ENCODE measurements at regions not wholly inside any gene's neighbourhood (a gene's known extent, or its start where the extent isn't known, plus 50 kb on each side); places are given as distances from the start of the nearest gene placed in this dataset.
"Not testable (repeated sequence)": the region's sequence is repeated elsewhere in the genome, so short reads cannot be mapped to it uniquely, and the experiment has no call there.

DNA sequence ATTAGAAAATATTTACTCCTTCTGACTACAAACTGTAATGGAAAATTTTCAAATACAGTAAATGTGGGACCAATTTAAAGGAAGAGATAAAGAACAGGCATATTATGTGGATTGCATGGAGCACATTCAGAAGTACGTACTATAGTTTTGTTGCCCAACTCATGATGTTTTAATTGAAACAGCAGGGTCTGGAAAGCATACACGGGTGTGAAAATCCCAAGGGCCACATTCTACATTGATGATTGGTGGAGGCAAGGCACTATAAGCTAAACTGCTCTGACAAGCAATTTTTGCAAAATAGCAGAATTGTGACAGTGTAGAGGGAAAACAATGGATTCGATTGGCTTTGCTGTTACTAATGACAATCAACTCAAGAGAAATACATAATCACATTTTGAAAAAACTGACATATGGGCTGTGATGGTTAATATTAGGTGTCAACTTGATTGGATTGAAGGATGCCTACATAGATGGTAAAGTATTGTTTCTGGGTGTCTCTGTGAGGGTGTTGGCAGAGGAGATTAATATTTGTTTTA is 458.6 kb downstream of the PYDC2 start:
- Mint-ChIP-seq H3K9me3 (no peaks in the 10 kb centered on the region), H3K4me1 (no peaks in the 10 kb centered on the region), H3K27ac (no peak overlapping the region), H3K36me3 (no peaks in the 10 kb centered on the region), H3K27me3 (no peaks in the 10 kb centered on the region), H3K4me3 (no peak overlapping the region)
- ATAC-seq, result no peak

- Mint-ChIP-seq H3K9me3 (no peaks in the 10 kb centered on the region), H3K27me3 (no peaks in the 10 kb centered on the region), H3K27ac (no peak overlapping the region), H3K4me3 (no peak overlapping the region), H3K4me1 (no peaks in the 10 kb centered on the region), H3K36me3 (no peaks in the 10 kb centered on the region)
- ATAC-seq, result no peak
These were observed 461.6 kb downstream of the PYDC2 start for GRCh38 chr3:191922570-191922969.

DNA sequence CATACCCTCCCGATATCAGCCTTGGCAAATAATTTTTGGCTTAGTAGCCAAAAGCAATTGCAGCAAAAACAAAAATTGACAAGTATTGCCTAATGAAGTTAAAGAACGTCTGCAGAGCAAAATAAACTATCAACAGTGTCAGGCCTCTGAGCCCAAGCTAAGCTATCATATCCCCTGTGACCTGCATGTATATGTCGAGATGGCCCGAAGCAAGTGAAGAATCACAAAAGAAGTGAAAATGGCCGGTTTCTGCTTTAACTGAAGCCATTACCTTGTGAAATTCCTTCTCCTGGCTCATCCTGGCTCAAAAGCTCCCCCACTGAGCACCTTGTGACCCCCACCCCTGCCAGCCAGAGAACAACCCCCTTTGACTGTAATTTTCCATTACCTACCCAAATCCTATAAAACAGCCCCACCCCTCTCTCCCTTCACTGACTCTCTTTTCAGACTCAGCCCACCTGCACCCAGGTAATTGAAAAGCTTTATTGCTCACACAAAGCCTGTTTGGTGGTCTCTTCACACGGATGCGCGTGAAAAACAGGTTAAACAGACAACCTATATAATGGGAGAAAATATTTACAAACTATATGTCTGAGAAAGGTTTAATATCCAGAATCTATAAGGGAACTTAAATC is 466.3 kb downstream of the PYDC2 start:
- H3K27ac Mint-ChIP-seq, H3K9me3 Mint-ChIP-seq, H3K27me3 Mint-ChIP-seq, H3K36me3 Mint-ChIP-seq, H3K4me3 Mint-ChIP-seq, ATAC-seq, H3K4me1 Mint-ChIP-seq: not testable (repeated sequence)

- not testable (repeated sequence) for H3K4me1 Mint-ChIP-seq, H3K36me3 Mint-ChIP-seq, H3K27me3 Mint-ChIP-seq, H3K9me3 Mint-ChIP-seq, ATAC-seq, H3K27ac Mint-ChIP-seq, H3K4me3 Mint-ChIP-seq
These were observed 467.0 kb downstream of the PYDC2 start for GRCh38 chr3:191927998-191928397.

DNA sequence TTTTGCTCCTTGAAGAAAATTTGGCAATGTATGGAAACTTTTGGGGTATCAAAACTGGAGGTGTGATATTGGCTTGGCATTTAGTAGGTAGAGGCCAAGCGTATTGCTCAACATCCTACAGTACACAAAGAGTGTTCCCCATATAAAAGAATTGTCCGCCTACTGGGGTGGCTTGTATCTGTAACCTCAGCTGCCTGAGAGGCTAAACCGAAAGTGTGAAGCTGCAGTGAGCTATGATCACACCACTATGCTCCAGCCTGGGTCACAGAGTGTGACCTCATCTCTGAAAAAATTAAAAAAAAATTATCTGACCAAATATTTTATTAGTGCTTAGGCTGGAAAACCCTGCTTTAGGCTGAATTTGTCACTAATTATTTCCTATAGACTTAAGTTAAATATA is 483.9 kb downstream of the PYDC2 start:
- H3K4me1 Mint-ChIP-seq, result no peaks in the 10 kb centered on the region
- no peaks in the 10 kb centered on the region for H3K9me3 Mint-ChIP-seq
- no peak for ATAC-seq

DNA sequence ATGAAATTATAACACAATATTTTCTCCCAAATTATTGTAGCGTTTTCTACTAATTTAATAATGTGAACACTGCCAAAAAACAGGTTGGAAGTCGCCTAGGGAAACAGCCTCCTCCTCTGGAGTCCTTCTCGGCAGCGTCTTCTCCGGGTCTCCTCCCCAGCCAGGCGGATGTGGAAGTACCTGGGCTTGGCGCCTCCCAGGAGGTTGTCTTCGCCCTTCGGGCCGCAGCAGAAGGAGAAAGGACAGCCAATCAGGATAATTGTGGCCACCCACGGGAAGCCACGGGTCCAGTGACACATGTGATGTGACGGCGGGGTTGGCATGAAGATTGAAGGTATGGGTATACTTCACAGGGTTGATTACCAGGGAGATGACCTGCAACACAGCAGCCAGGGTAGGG is 491.2 kb downstream of the PYDC2 start:
- Mint-ChIP-seq H3K9me3 (no peaks in the 10 kb centered on the region), H3K36me3 (no peaks in the 10 kb centered on the region), H3K4me1 (no peaks in the 10 kb centered on the region), H3K4me3 (no peak overlapping the region), H3K27ac (no peak overlapping the region), H3K27me3 (no peaks in the 10 kb centered on the region)
- no peak for ATAC-seq

More for the DNA sequence above, 483.9 kb downstream of the PYDC2 start:
- Mint-ChIP-seq H3K36me3 (no peaks in the 10 kb centered on the region), H3K27me3 (no peaks in the 10 kb centered on the region), H3K4me3 (no peak overlapping the region), H3K27ac (no peak overlapping the region)

- Mint-ChIP-seq H3K36me3 (no peaks in the 10 kb centered on the region), H3K27ac (no peak overlapping the region), H3K9me3 (no peaks in the 10 kb centered on the region), H3K27me3 (no peaks in the 10 kb centered on the region), H3K4me1 (no peaks in the 10 kb centered on the region), H3K4me3 (no peak overlapping the region)
- ATAC-seq, result no peak
These were observed 491.6 kb downstream of the PYDC2 start for GRCh38 chr3:191952609-191953008.

DNA sequence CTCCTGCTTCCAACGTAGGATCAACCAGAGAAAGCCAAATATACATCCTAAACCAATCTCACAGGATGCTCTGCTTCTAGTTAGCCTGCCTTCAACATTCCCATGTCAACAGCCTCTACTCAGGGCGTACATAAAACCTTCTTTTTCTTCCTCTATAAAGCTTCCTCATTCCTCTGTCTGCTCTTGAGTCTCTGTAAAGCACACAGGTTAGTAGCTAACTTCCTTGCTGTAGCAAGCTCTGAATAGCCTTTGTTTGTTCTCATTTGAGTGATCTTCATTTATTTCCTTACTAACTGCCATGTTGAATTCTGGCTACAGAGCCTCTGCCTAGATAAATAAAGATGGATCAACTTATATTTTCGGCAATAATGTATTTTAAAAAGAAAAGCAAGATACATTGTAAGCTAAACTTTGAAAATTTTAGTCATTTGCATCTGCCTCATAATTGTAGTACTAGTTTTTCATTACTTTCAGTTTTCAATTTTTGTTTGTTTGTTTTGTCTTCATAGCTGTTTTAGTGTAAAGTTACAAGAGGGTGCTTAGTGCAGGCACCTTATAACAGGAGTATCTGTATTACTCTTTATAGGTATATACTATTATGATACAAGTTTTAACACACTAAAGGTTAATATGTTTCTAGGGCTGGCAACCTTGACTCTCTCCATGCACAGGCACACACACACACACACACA is 498.2 kb downstream of the PYDC2 start:
- Mint-ChIP-seq H3K27ac (peak overlapping the region; percentile 46), H3K4me1 (peaks cover 10% of the 10 kb centered on the region), H3K36me3 (no peaks in the 10 kb centered on the region), H3K9me3 (no peaks in the 10 kb centered on the region), H3K27me3 (no peaks in the 10 kb centered on the region), H3K4me3 (no peak overlapping the region)
- ATAC-seq, result no peak

GRCh38 chr3:191959876-191960413 is 499.0 kb downstream of the PYDC2 start:
- Mint-ChIP-seq H3K36me3 (no peaks in the 10 kb centered on the region), H3K9me3 (no peaks in the 10 kb centered on the region), H3K27ac (no peak overlapping the region), H3K27me3 (no peaks in the 10 kb centered on the region), H3K4me1 (peaks cover 10% of the 10 kb centered on the region), H3K4me3 (no peak overlapping the region)
- no peak for ATAC-seq

DNA sequence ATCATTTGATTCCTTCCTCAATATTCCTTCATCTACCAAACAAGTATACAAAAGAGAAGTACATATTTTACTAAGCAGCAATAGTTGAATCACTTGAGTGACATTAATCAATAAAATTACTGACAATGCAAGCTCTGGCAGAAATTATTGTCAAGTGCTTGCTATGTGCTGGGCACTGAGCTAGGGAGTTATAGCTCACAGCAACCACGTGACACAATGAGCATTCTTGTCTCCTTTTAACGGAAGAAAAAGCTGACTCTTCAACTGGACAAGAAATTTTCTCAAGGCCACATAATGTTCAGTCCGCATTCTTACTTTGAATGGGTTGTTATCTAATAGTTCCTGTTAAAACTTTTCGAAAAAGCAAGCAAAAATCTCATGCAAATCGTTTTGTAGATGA is 500.1 kb downstream of the PYDC2 start:
- no peak overlapping the region for H3K27ac Mint-ChIP-seq
- no peak for ATAC-seq
- H3K4me3 Mint-ChIP-seq, result no peak overlapping the region
- H3K36me3 Mint-ChIP-seq, result no peaks in the 10 kb centered on the region
- H3K9me3 Mint-ChIP-seq, result no peaks in the 10 kb centered on the region
- no peaks in the 10 kb centered on the region for H3K27me3 Mint-ChIP-seq
- peaks cover 13% of the 10 kb centered on the region for H3K4me1 Mint-ChIP-seq

DNA sequence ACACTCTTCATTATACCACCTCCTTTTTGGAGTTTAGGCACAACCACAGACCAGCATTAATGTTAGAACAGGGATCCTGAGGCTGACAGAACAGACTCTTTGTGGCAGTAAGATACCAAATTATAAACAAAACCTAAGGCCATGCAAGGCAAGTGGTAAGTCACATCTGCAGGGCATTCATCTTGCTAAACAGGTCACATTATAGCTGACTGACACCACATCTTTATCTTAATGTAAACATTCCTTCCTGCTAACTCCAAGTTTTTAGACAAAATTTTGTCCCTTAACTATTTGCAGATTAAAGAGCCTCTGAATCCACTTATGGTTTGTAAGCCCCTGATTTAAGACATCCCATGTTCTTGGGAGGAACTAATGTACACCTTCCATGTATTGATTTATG is 500.6 kb downstream of the PYDC2 start:
- Mint-ChIP-seq H3K4me1 (peaks cover 15% of the 10 kb centered on the region), H3K4me3 (no peak overlapping the region), H3K27ac (no peak overlapping the region), H3K9me3 (no peaks in the 10 kb centered on the region), H3K36me3 (no peaks in the 10 kb centered on the region), H3K27me3 (no peaks in the 10 kb centered on the region)
- no peak for ATAC-seq

- Mint-ChIP-seq H3K27me3 (no peaks in the 10 kb centered on the region), H3K27ac (no peak overlapping the region), H3K9me3 (no peaks in the 10 kb centered on the region), H3K4me1 (peaks cover 15% of the 10 kb centered on the region), H3K36me3 (no peaks in the 10 kb centered on the region), H3K4me3 (no peak overlapping the region)
- no peak for ATAC-seq
These were observed 501.4 kb downstream of the PYDC2 start for GRCh38 chr3:191962324-191962723.

GRCh38 chr3:191963182-191963581 is 502.2 kb downstream of the PYDC2 start:
- Mint-ChIP-seq H3K27ac (no peak overlapping the region), H3K4me1 (peaks cover 15% of the 10 kb centered on the region), H3K4me3 (no peak overlapping the region), H3K36me3 (no peaks in the 10 kb centered on the region), H3K9me3 (no peaks in the 10 kb centered on the region), H3K27me3 (no peaks in the 10 kb centered on the region)
- ATAC-seq, result no peak

DNA sequence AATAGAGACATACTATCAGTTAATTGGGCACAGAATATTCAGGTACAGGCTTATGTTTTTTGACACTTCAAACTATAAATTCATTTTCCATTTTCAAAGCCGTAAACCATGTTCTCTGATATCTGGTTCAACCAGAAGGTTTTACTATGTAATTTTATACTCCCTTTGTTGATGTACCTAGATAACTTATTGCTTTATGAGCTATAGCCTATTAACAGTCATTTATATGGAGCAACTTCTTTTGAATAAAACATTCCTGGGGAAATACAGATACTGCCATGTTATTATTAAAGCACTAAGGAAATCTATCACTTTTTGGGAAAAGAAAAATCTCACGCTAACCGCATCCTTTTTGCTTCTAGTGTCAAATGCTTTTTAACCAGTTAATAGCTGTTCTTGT is 505.6 kb downstream of the PYDC2 start:
- ATAC-seq, result no peak

DNA sequence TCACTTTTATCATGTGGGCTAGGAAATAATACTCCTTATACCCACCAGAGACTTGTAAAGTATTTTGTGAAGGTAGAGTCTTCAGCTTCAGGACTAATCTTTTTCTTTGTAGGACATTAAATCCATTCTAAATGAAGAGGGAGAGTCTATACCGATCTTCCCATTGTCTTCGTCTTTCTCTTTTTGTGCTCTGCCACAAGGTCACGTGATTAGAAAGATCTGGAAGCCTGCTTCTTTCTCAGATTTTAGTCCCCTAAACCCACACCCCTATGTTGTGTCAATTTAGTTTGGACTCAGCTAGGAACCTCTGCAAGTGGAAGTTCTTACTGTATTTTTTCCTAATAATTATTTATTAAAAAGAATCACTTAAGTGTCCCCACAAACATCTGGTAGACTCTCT is 507.3 kb downstream of the PYDC2 start:
- H3K4me1 Mint-ChIP-seq, result peaks cover 6% of the 10 kb centered on the region
- no peak overlapping the region for H3K27ac Mint-ChIP-seq
- ATAC-seq, result no peak
- no peaks in the 10 kb centered on the region for H3K27me3 Mint-ChIP-seq
- H3K4me3 Mint-ChIP-seq, result no peak overlapping the region
- H3K36me3 Mint-ChIP-seq, result no peaks in the 10 kb centered on the region
- H3K9me3 Mint-ChIP-seq, result no peaks in the 10 kb centered on the region

More for the DNA sequence above, 505.6 kb downstream of the PYDC2 start:
- no peak overlapping the region for H3K4me3 Mint-ChIP-seq
- H3K4me1 Mint-ChIP-seq, result peaks cover 6% of the 10 kb centered on the region
- H3K27me3 Mint-ChIP-seq, result no peaks in the 10 kb centered on the region
- H3K27ac Mint-ChIP-seq, result no peak overlapping the region
- no peaks in the 10 kb centered on the region for H3K9me3 Mint-ChIP-seq
- H3K36me3 Mint-ChIP-seq, result no peaks in the 10 kb centered on the region
